NT2/D1 (cell line): ENCODE measurements at regions not wholly inside any gene's neighbourhood (a gene's known extent, or its start where the extent isn't known, plus 50 kb on each side); places are given as distances from the start of the nearest gene placed in this dataset.

Experiments
- SUZ12 ChIP-seq: IDR thresholded peaks from 2 replicates; pipeline ENCODE4 v1.6.1; 2011; ENCODE audit not compliant: insufficient read length, insufficient read depth; ENCODE audit errors: extremely low read depth
- YY1 ChIP-seq: IDR thresholded peaks from 2 replicates; pipeline ENCODE4 v1.6.1; 2011; ENCODE audit not compliant: insufficient read length, insufficient read depth
- ZNF274 ChIP-seq: IDR thresholded peaks from 2 replicates; pipeline ENCODE4 v1.6.1; 2011; ENCODE audit warnings: mild to moderate bottlenecking, low read depth, low read length

GRCh38 chr22:27391092-27391770, 410.3 kb downstream of the MN1 start:
- no peak for TF ChIP-seq ZNF274
- no peak for TF ChIP-seq YY1
- no peak for TF ChIP-seq SUZ12
